ENCODE measurements at regions not wholly inside any gene's neighbourhood (a gene's known extent, or its start where the extent isn't known, plus 50 kb on each side); places are given as distances from the start of the nearest gene placed in this dataset.

- no peak for TF ChIP-seq CTCF (conservative IDR thresholded peaks at IDR 0.05 in 1 of 2, IDR thresholded peaks at IDR 0.05 in 1 of 2; ENCODE audit: extremely low read depth in 1 of 2, insufficient read depth in 1 of 2, low read depth in 1 of 2, low read length in 2 of 2)
- TF ChIP-seq EZH2 (IDR thresholded peaks at IDR 0.05; ENCODE audit: borderline replicate concordance, low read length), result no peak
Observed at GRCh38 chr3:135779024-135779423, 186.5 kb upstream of the PPP2R3A start.

All from mammary epithelial cell (primary cell).